Retinal pigment epithelial cell (primary cell): ENCODE measurements at regions not wholly inside any gene's neighbourhood (a gene's known extent, or its start where the extent isn't known, plus 50 kb on each side); places are given as distances from the start of the nearest gene placed in this dataset.

Experiments used
- DNase-seq: peaks from one replicate; pipeline ENCODE4 v3.0.0-alpha.2; 2010; ENCODE audit warnings: low read depth
- H3K4me3 ChIP-seq: 2 replicates; pipeline ENCODE4 v1.5.1; 2011; ENCODE audit warnings: mild to moderate bottlenecking, low read length, control low read depth, moderate library complexity
- TF ChIP-seq, protein P1 (sequence below): conservative IDR thresholded peaks from 2 replicates; pipeline ENCODE4 v1.5.1; 2011; ENCODE audit warnings: low read depth, low read length, control low read depth, inconsistent platforms

- no peak overlapping the region for H3K4me3 ChIP-seq
- no peak for DNase-seq
- TF ChIP-seq, protein P1, sequence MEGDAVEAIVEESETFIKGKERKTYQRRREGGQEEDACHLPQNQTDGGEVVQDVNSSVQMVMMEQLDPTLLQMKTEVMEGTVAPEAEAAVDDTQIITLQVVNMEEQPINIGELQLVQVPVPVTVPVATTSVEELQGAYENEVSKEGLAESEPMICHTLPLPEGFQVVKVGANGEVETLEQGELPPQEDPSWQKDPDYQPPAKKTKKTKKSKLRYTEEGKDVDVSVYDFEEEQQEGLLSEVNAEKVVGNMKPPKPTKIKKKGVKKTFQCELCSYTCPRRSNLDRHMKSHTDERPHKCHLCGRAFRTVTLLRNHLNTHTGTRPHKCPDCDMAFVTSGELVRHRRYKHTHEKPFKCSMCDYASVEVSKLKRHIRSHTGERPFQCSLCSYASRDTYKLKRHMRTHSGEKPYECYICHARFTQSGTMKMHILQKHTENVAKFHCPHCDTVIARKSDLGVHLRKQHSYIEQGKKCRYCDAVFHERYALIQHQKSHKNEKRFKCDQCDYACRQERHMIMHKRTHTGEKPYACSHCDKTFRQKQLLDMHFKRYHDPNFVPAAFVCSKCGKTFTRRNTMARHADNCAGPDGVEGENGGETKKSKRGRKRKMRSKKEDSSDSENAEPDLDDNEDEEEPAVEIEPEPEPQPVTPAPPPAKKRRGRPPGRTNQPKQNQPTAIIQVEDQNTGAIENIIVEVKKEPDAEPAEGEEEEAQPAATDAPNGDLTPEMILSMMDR = no peak
Measured at GRCh38 chr7:94128072-94128471, 123.9 kb upstream of the BET1 start.

DNA sequence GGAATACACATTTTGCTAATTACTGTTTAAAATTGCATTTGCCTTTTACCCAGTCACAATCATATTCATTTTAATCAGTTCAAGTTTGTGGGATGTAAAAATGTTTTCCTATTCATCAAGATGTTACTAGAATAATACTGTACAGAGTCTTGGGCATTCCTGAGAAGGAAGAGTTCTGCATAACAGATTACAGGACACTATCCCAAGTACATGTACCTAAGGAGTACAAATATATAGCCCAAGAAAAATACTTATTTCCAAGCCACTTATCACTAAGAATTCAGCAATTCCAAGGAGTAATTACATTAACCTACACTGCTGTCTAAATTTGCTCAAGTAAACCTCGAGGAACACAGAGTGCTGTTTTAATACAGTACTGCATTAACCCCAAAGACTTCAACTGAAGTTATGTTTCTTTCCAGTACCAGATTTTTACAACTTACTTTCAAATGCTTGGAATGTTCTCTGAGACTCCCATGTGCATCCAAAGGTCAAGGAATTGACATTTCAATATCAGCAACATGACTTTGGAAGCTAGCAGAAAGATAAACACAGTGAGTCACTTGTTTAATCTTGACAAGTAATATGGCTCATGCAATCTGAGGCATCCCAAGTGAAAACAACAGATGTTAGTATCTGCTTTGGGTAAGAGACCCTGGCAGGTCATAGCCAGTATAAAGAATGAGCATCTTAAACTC lies 125.4 kb upstream of the BET1 start:
- no peak for DNase-seq
- TF ChIP-seq, protein P1 = no peak
- no peak overlapping the region for H3K4me3 ChIP-seq

- no peak overlapping the region for H3K4me3 ChIP-seq
- TF ChIP-seq, protein P1 = no peak
- no peak for DNase-seq
Measured at GRCh38 chr7:94130716-94131115, 126.6 kb upstream of the BET1 start.

DNA sequence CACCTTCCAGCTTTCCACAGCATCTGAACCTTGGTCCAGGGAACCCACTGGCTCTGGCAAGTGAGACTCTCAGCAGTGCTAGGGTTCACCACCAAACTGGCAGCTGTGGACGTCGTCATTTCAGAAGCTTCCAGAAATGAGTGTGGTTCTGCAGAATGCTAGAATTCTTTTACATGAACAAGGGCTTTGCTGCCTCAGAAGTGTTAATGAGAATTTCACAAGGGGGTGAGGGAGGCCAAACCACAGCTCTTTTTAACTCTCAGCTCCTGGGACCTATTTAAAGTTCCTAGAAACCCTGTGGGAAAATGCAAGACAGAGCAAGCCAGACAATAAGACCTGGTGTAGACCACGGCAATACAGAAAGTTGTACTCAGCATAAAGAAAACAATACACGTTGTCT lies 129.3 kb upstream of the BET1 start:
- TF ChIP-seq, protein P1 = no peak
- peak; percentile 51 for DNase-seq
- no peak overlapping the region for H3K4me3 ChIP-seq

GRCh38 chr7:94135180-94135579 lies 131.0 kb upstream of the BET1 start:
- no peak for DNase-seq
- TF ChIP-seq, protein P1 = no peak
- no peak overlapping the region for H3K4me3 ChIP-seq

GRCh38 chr7:94142281-94142680 lies 138.1 kb upstream of the BET1 start:
- H3K4me3 ChIP-seq = no peak overlapping the region
- DNase-seq = no peak
- TF ChIP-seq, protein P1 = no peak

DNA sequence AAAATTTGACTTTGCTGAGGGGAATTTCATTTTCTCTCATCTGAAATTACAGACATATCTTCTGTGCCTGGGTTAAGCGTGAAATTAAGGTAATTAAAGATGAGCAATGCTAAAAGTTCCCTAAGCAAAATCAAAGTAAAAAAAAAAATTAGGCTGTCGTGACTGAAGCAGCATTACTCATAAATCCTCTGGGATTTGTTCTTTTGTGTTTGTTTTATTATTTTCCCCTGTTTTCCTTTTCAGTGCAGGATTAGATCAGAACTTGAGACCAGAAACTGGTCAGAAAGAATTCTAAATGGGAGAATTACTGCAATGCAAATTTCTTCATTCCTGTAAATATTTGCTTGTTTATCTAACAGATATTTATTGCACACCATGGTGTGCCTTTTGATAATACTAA lies 141.4 kb upstream of the BET1 start:
- DNase-seq = no peak
- no peak overlapping the region for H3K4me3 ChIP-seq
- TF ChIP-seq, protein P1 = no peak
